ENCODE measurements at regions not wholly inside any gene's neighbourhood (a gene's known extent, or its start where the extent isn't known, plus 50 kb on each side); places are given as distances from the start of the nearest gene placed in this dataset.

DNA sequence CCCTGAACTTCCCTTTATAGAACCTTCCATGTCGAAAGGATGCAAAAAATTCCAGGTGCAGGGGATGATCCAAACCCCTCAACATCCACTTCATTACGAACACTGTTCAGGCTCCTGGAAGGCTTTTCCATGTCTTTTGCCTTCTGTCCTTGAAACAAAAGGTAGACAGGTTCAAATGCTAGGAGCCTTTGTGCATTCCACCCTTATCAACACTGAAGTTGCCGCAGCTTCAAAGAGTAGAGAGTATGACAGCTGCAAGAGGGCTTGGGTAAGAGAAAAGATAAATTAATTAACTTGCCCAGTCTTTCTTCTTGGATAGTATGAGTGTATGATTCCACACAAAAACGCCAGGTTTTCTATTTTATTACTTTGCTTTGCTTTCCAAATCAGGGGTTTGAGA is 269.1 kb upstream of the MSX2 start:
- TF ChIP-seq, protein P1, sequence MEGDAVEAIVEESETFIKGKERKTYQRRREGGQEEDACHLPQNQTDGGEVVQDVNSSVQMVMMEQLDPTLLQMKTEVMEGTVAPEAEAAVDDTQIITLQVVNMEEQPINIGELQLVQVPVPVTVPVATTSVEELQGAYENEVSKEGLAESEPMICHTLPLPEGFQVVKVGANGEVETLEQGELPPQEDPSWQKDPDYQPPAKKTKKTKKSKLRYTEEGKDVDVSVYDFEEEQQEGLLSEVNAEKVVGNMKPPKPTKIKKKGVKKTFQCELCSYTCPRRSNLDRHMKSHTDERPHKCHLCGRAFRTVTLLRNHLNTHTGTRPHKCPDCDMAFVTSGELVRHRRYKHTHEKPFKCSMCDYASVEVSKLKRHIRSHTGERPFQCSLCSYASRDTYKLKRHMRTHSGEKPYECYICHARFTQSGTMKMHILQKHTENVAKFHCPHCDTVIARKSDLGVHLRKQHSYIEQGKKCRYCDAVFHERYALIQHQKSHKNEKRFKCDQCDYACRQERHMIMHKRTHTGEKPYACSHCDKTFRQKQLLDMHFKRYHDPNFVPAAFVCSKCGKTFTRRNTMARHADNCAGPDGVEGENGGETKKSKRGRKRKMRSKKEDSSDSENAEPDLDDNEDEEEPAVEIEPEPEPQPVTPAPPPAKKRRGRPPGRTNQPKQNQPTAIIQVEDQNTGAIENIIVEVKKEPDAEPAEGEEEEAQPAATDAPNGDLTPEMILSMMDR (IDR thresholded peaks at IDR 0.05; ENCODE audit: poor library complexity): no peak
- TF ChIP-seq EZH2phosphoT487 (IDR thresholded peaks at IDR 0.05; ENCODE audit: low read depth, severe bottlenecking, unreplicated experiment): no peak
